NCI-H82 treated with DMSO at 0.1 percent for 48 hours (cell line): ENCODE measurements at regions not wholly inside any gene's neighbourhood (a gene's known extent, or its start where the extent isn't known, plus 50 kb on each side); places are given as distances from the start of the nearest gene placed in this dataset.
"Not testable (repeated sequence)": the region's sequence is repeated elsewhere in the genome, so short reads cannot be mapped to it uniquely, and the experiment has no call there.

Experiments
- DNase-seq: peaks from one replicate; lab custom pipeline; 2025; ENCODE audit not compliant: unreplicated experiment; lab: John Stamatoyannopoulos, UW

- no peak for DNase-seq
These were observed 73.6 kb upstream of the TARDBP start for GRCh38 chr1:10938741-10939417.

GRCh38 chr1:10939654-10940450, 72.6 kb upstream of the TARDBP start:
- no peak for DNase-seq

GRCh38 chr1:10940451-10940804, 72.0 kb upstream of the TARDBP start:
- DNase-seq, result no peak

GRCh38 chr1:10940838-10941237, 71.6 kb upstream of the TARDBP start:
- no peak for DNase-seq

GRCh38 chr1:10941891-10942541, 70.4 kb upstream of the TARDBP start:
- DNase-seq, result peak; percentile 34

GRCh38 chr1:10942542-10942912, 69.9 kb upstream of the TARDBP start:
- DNase-seq, result no peak

- DNase-seq, result no peak
These were observed 69.4 kb upstream of the TARDBP start for GRCh38 chr1:10943041-10943440.

GRCh38 chr1:10943991-10944730, 68.3 kb upstream of the TARDBP start:
- no peak for DNase-seq

- DNase-seq, result no peak
These were observed 66.4 kb upstream of the TARDBP start for GRCh38 chr1:10945991-10946509.

- no peak for DNase-seq
These were observed 65.3 kb upstream of the TARDBP start for GRCh38 chr1:10947181-10947580.

GRCh38 chr1:10947691-10948462, 64.6 kb upstream of the TARDBP start:
- DNase-seq, result no peak

GRCh38 chr1:10948463-10948775, 64.0 kb upstream of the TARDBP start:
- DNase-seq, result peak; percentile 22

GRCh38 chr1:10950316-10951172, 61.9 kb upstream of the TARDBP start:
- DNase-seq, result no peak

- not testable (repeated sequence) for DNase-seq
These were observed 61.2 kb upstream of the TARDBP start for GRCh38 chr1:10951298-10951697.

GRCh38 chr1:10951961-10952360, 60.5 kb upstream of the TARDBP start:
- no peak for DNase-seq

GRCh38 chr1:10953505-10954193, 58.8 kb upstream of the TARDBP start:
- DNase-seq, result no peak

GRCh38 chr1:10957133-10957532, 55.3 kb upstream of the TARDBP start:
- DNase-seq, result no peak

- no peak for DNase-seq
These were observed 53.8 kb upstream of the TARDBP start for GRCh38 chr1:10958614-10959013.
